HCT116 (cell line): ENCODE measurements at regions not wholly inside any gene's neighbourhood (a gene's known extent, or its start where the extent isn't known, plus 50 kb on each side); places are given as distances from the start of the nearest gene placed in this dataset.

ENCODE experiments used
- ATF3 ChIP-seq: IDR thresholded peaks from 2 replicates; pipeline ENCODE4 v1.6.1; 2012
- CTCF ChIP-seq, 3 experiments: fragments of 200-600 bp in 1 of 3; sonication (generic) in 1 of 3; IDR thresholded peaks in 2 of 3; conservative IDR thresholded peaks in 1 of 3; 2 replicates each; pipeline ENCODE4 v1.5.1; 2012 to 2017; ENCODE audit warnings: low read depth in 2 of 3, low read length in 2 of 3, antibody characterized with exemption in 1 of 3, borderline replicate concordance in 1 of 3, control low read depth in 1 of 3, mild to moderate bottlenecking in 1 of 3, mixed read lengths in 1 of 3, mixed run types in 1 of 3, moderate library complexity in 1 of 3; ENCODE audit not compliant: insufficient read depth in 1 of 3
- ELF1 ChIP-seq: IDR thresholded peaks from 2 replicates; pipeline ENCODE4 v1.6.1; 2012; ENCODE audit warnings: low read depth, borderline replicate concordance
- EZH2 ChIP-seq: fragments of 200-600 bp; sonication (generic); IDR thresholded peaks from 2 replicates; pipeline ENCODE4 v1.6.1; 2017; ENCODE audit warnings: antibody characterized with exemption, mixed run types
- EZH2phosphoT487 ChIP-seq: fragments of 200-600 bp; IDR thresholded peaks from 2 replicates; pipeline ENCODE4 v1.6.1; 2018; ENCODE audit warnings: antibody characterized with exemption, borderline replicate concordance
- MAX ChIP-seq: IDR thresholded peaks from 2 replicates; pipeline ENCODE4 v1.6.1; 2012
- POLR2A ChIP-seq: IDR thresholded peaks from 2 replicates; pipeline ENCODE4 v1.7.0; 2011; ENCODE audit warnings: borderline replicate concordance; ENCODE audit not compliant: insufficient read depth, insufficient read length; ENCODE audit errors: extremely low read depth
- POLR2AphosphoS5 ChIP-seq: IDR thresholded peaks from 2 replicates; pipeline ENCODE4 v1.6.1; 2011; ENCODE audit warnings: mild to moderate bottlenecking, low read depth, low read length, moderate library complexity
- REST ChIP-seq: IDR thresholded peaks from 2 replicates; pipeline ENCODE4 v1.6.1; 2012; ENCODE audit warnings: low read depth
- SRF ChIP-seq: IDR thresholded peaks from 2 replicates; pipeline ENCODE4 v1.6.1; 2012; ENCODE audit warnings: low read depth
- TCF7L2 ChIP-seq: IDR thresholded peaks from 2 replicates; pipeline ENCODE4 v1.7.0; 2011; ENCODE audit warnings: borderline replicate concordance, inconsistent platforms; ENCODE audit not compliant: insufficient read depth, insufficient read length; ENCODE audit errors: extremely low read depth

GRCh38 chr18:78898635-78899034, 81.0 kb upstream of the SALL3 start:
- TF ChIP-seq CTCF (IDR thresholded peaks at IDR 0.05 in 2 of 3, conservative IDR thresholded peaks at IDR 0.05 in 1 of 3; ENCODE audit: borderline replicate concordance in 1 of 3, insufficient read depth in 1 of 3, low read depth in 2 of 3, low read length in 2 of 3), result no peak
- no peak for TF ChIP-seq EZH2phosphoT487
- TF ChIP-seq POLR2A, result no peak
- TF ChIP-seq TCF7L2, result no peak
- no peak for TF ChIP-seq MAX
- no peak for TF ChIP-seq ATF3
- TF ChIP-seq SRF, result no peak
- TF ChIP-seq ELF1, result no peak
- TF ChIP-seq EZH2, result no peak
- no peak for TF ChIP-seq POLR2AphosphoS5
- no peak for TF ChIP-seq REST
